HCT116 (cell line): ENCODE measurements at regions not wholly inside any gene's neighbourhood (a gene's known extent, or its start where the extent isn't known, plus 50 kb on each side); places are given as distances from the start of the nearest gene placed in this dataset.

Source experiments
- CTCF ChIP-seq, 3 experiments: fragments of 200-600 bp in 1 of 3; sonication (generic) in 1 of 3; IDR thresholded peaks in 2 of 3; conservative IDR thresholded peaks in 1 of 3; 2 replicates each; pipeline ENCODE4 v1.5.1; 2012 to 2017; ENCODE audit warnings: low read depth in 2 of 3, low read length in 2 of 3, antibody characterized with exemption in 1 of 3, borderline replicate concordance in 1 of 3, control low read depth in 1 of 3, mild to moderate bottlenecking in 1 of 3, mixed read lengths in 1 of 3, mixed run types in 1 of 3, moderate library complexity in 1 of 3; ENCODE audit not compliant: insufficient read depth in 1 of 3
- EGR1 ChIP-seq: IDR thresholded peaks from 2 replicates; pipeline ENCODE4 v1.6.1; 2012; ENCODE audit warnings: low read depth
- EZH2 ChIP-seq: fragments of 200-600 bp; sonication (generic); IDR thresholded peaks from 2 replicates; pipeline ENCODE4 v1.6.1; 2017; ENCODE audit warnings: antibody characterized with exemption, mixed run types
- EZH2phosphoT487 ChIP-seq: fragments of 200-600 bp; IDR thresholded peaks from 2 replicates; pipeline ENCODE4 v1.6.1; 2018; ENCODE audit warnings: antibody characterized with exemption, borderline replicate concordance
- FOSL1 ChIP-seq: IDR thresholded peaks from 2 replicates; pipeline ENCODE4 v1.6.1; 2012; ENCODE audit warnings: low read depth
- POLR2A ChIP-seq: IDR thresholded peaks from 2 replicates; pipeline ENCODE4 v1.7.0; 2011; ENCODE audit warnings: borderline replicate concordance; ENCODE audit not compliant: insufficient read depth, insufficient read length; ENCODE audit errors: extremely low read depth
- POLR2AphosphoS5 ChIP-seq: IDR thresholded peaks from 2 replicates; pipeline ENCODE4 v1.6.1; 2011; ENCODE audit warnings: mild to moderate bottlenecking, low read depth, low read length, moderate library complexity
- RAD21 ChIP-seq: IDR thresholded peaks from 2 replicates; pipeline ENCODE4 v1.6.1; 2012; ENCODE audit warnings: low read depth, mild to moderate bottlenecking
- SIN3A ChIP-seq: IDR thresholded peaks from 2 replicates; pipeline ENCODE4 v1.6.1; 2012; ENCODE audit warnings: low read depth
- SP1 ChIP-seq: IDR thresholded peaks from 2 replicates; pipeline ENCODE4 v1.6.1; 2012; ENCODE audit warnings: low read depth
- TCF7L2 ChIP-seq: IDR thresholded peaks from 2 replicates; pipeline ENCODE4 v1.7.0; 2011; ENCODE audit warnings: borderline replicate concordance, inconsistent platforms; ENCODE audit not compliant: insufficient read depth, insufficient read length; ENCODE audit errors: extremely low read depth
- ZFX ChIP-seq: fragments of 450-650 bp; IDR thresholded peaks from 2 replicates; pipeline ENCODE4 v1.6.1; 2017
- ZNF274 ChIP-seq: fragments of 200-500 bp; sonication (Bioruptor generic); IDR thresholded peaks from 2 replicates; pipeline ENCODE4 v1.6.1; 2014; ENCODE audit warnings: mild to moderate bottlenecking, low read depth, low read length, inconsistent platforms
- TF ChIP-seq, protein P1 (sequence below): IDR thresholded peaks from 2 replicates; pipeline ENCODE4 v1.6.1; 2012

DNA sequence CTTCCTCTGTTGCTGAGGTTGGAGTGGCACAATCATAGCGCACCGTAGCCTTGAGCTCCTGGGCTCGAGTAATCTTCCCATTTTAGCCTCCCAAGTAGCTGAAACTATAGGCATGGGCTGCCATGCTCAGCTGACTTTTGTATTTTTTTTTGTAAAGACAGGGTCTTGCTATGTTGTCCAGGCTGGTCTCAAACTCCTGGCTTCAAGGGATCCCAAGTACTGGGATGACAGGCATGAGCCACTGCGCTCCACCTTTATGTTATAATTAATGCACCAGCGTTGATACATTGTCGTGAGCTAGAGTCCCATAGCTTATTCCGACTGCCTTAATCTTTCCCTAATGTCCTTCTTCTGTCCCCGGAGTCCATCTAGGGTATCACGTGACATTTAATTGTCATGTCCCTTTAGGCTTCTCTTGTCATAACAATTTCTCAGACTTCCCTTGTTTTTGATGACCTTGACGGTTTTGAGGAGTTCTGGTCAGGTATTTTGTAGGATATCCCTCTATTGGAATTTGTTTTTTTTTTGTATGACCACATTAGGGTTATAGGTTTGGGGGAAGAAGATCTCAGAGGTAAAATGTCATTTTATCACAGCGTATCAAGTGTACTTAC is 63.9 kb downstream of the CEBPB start:
- no peak for TF ChIP-seq EZH2phosphoT487
- TF ChIP-seq POLR2A, result no peak
- no peak for TF ChIP-seq ZNF274
- TF ChIP-seq, protein P1, sequence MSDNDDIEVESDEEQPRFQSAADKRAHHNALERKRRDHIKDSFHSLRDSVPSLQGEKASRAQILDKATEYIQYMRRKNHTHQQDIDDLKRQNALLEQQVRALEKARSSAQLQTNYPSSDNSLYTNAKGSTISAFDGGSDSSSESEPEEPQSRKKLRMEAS, result no peak
- no peak for TF ChIP-seq EZH2
- no peak for TF ChIP-seq EGR1
- TF ChIP-seq POLR2AphosphoS5, result no peak
- no peak for TF ChIP-seq CTCF (IDR thresholded peaks at IDR 0.05 in 2 of 3, conservative IDR thresholded peaks at IDR 0.05 in 1 of 3; ENCODE audit: borderline replicate concordance in 1 of 3, insufficient read depth in 1 of 3, low read depth in 2 of 3, low read length in 2 of 3)
- no peak for TF ChIP-seq RAD21
- TF ChIP-seq SIN3A, result no peak
- no peak for TF ChIP-seq FOSL1
- TF ChIP-seq SP1, result no peak
- no peak for TF ChIP-seq ZFX
- no peak for TF ChIP-seq TCF7L2
